GM21515 (cell line): ENCODE measurements at regions not wholly inside any gene's neighbourhood (a gene's known extent, or its start where the extent isn't known, plus 50 kb on each side); places are given as distances from the start of the nearest gene placed in this dataset.
"Not testable (repeated sequence)": the region's sequence is repeated elsewhere in the genome, so short reads cannot be mapped to it uniquely, and the experiment has no call there.

ENCODE experiments used
- ATAC-seq: cut with Tn5 transposase; IDR thresholded peaks from one replicate; pipeline ENCODE4 v1.9.1; 2021; ENCODE audit not compliant: unreplicated experiment

- ATAC-seq: no peak
Observed at GRCh38 chr14:53744857-53745256, 211.8 kb downstream of the BMP4 start.

- ATAC-seq: no peak
Observed at GRCh38 chr14:53743371-53743770, 213.3 kb downstream of the BMP4 start.

GRCh38 chr14:53742233-53742620 lies 214.4 kb downstream of the BMP4 start:
- ATAC-seq: no peak

GRCh38 chr14:53741479-53742232 lies 215.0 kb downstream of the BMP4 start:
- no peak for ATAC-seq

- no peak for ATAC-seq
Observed at GRCh38 chr14:53740570-53740969, 216.1 kb downstream of the BMP4 start.

- no peak for ATAC-seq
Observed at GRCh38 chr14:53735916-53736315, 220.7 kb downstream of the BMP4 start.

GRCh38 chr14:53723221-53723620 lies 233.4 kb downstream of the BMP4 start:
- no peak for ATAC-seq

GRCh38 chr14:53719536-53719935 lies 237.1 kb downstream of the BMP4 start:
- ATAC-seq: no peak

GRCh38 chr14:53716578-53716977 lies 240.0 kb downstream of the BMP4 start:
- no peak for ATAC-seq

GRCh38 chr14:53715193-53715721 lies 241.4 kb downstream of the BMP4 start:
- ATAC-seq: no peak

- no peak for ATAC-seq
Observed at GRCh38 chr14:53714495-53715192, 242.0 kb downstream of the BMP4 start.

- ATAC-seq: not testable (repeated sequence)
Observed at GRCh38 chr14:53712901-53713300, 243.7 kb downstream of the BMP4 start.

GRCh38 chr14:53711205-53711604 lies 245.4 kb downstream of the BMP4 start:
- no peak for ATAC-seq

GRCh38 chr14:53710615-53711014 lies 246.0 kb downstream of the BMP4 start:
- ATAC-seq: no peak

- no peak for ATAC-seq
Observed at GRCh38 chr14:53709381-53709780, 247.2 kb downstream of the BMP4 start.

GRCh38 chr14:53703457-53703856 lies 253.2 kb downstream of the BMP4 start:
- ATAC-seq: no peak

GRCh38 chr14:53701108-53701875 lies 255.3 kb downstream of the BMP4 start:
- ATAC-seq: peak; percentile 51

- ATAC-seq: no peak
Observed at GRCh38 chr14:53696217-53696965, 260.2 kb downstream of the BMP4 start.

- ATAC-seq: no peak
Observed at GRCh38 chr14:53695692-53696214, 260.9 kb downstream of the BMP4 start.

- no peak for ATAC-seq
Observed at GRCh38 chr14:53692885-53693284, 263.7 kb downstream of the BMP4 start.

- ATAC-seq: no peak
Observed at GRCh38 chr14:53692451-53692850, 264.2 kb downstream of the BMP4 start.
